ENCODE measurements at regions not wholly inside any gene's neighbourhood (a gene's known extent, or its start where the extent isn't known, plus 50 kb on each side); places are given as distances from the start of the nearest gene placed in this dataset.
"Not testable (repeated sequence)": the region's sequence is repeated elsewhere in the genome, so short reads cannot be mapped to it uniquely, and the experiment has no call there.

- no peak for DNase-seq (ENCODE audit: low spot score)
Measured at GRCh38 chr13:74747186-74747955, 613.2 kb upstream of the KLF12 start.

DNA sequence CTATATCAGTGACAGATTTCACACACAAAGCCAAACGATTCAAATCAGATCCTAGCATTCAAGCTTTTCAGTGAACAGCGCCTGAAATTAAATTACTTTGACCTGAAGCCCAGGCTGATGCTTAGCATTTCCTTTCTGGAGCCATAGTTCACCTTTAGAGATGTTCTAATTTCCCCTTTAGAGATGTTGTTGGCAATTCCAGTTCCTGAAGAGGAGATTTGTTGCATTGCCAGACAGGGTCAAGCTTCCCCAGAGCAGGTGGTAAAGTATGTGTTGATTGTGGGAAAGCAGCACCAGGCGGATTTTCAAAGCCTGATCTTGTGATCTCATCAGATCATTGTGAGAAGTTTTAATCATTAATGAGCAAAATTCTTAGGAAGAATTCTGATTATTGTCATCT is 609.8 kb upstream of the KLF12 start:
- no peak for DNase-seq (ENCODE audit: low spot score)

- DNase-seq (ENCODE audit: low spot score) = no peak
Measured at GRCh38 chr13:74741732-74742131, 607.5 kb upstream of the KLF12 start.

DNA sequence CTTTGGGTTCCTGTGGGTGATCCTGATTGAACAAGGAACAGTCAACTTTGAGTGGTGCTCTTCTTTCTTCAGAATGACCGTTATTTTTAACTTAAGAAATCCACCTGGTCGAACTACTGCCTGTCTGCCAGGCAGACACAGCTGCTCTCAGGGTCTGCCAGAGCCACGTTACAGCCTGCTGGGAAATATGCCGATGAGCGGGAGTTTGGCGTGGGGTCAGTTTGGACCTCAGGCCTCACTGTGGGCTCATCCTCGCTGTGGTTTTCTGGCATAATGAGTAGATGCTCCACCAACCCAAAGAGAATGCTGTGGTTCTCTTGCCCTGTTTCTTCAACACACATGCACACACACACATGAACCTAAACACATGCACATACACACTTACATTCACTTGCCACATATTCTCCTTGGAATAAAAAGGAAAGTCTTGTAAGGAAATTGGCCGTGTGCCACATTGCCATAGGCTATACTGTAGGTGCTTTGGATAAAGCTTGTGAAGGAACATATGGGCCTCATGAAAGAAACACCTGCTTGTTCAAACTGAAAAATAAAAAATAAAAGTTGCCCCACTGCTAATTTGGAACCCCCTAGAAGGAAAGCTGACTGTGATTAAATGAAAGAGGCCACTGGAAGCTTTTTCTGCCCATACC is 598.7 kb upstream of the KLF12 start:
- DNase-seq (ENCODE audit: low spot score) = no peak

DNA sequence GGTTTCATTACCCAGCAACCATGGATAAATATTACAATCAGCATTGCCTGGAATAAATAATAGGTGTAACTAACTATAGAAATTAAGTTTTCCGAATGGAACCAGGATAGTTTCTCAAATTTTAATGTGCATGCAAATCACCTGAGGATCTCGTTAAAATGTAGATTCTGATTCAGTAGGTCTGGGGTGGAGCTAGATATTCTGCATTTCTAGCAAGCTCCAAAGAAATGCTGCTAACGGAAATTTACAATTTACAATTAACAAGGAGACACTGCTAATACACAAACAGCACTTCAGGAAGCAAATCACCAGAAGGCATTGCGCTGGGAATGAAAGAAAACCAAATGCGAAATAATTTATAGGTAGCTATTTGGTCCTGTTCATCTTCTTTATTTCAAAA is 597.5 kb upstream of the KLF12 start:
- DNase-seq (ENCODE audit: low spot score) = no peak

- DNase-seq (ENCODE audit: low spot score) = no peak
Measured at GRCh38 chr13:74730556-74731331, 596.5 kb upstream of the KLF12 start.

GRCh38 chr13:74726206-74726605 is 592.0 kb upstream of the KLF12 start:
- DNase-seq (ENCODE audit: low spot score) = no peak

DNA sequence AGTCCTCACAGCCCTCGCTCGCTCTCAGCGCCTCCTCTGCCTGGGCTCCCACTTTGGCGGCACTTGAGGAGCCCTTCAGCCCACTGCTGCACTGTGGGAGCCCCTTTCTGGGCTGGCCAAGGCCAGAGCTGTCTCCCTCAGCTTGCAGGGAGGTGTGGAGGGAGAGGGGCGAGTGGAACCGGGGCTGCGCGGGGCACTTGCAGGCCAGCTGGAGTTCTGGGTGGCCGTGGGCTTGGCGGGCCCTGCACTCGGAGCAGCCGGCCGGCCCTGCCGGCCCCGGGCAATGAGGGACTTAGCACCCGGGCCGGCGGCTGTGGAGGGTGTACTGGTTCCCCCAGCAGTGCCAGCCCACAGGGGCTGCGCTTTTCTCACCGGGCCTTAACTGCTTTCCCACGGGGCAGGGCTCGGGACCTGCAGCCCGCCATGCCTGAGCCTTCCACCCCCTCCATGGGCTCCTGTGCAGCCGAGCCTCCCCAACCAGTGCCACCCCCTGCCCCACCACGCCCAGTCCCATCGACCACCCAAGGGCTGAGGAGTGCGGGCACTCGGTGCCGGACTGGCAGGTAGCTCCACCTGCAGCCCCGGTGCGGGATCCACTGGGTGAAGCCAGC is 584.1 kb upstream of the KLF12 start:
- not testable (repeated sequence) for DNase-seq (ENCODE audit: low spot score)

- no peak for DNase-seq (ENCODE audit: low spot score)
Measured at GRCh38 chr13:74715718-74716117, 581.5 kb upstream of the KLF12 start.

DNA sequence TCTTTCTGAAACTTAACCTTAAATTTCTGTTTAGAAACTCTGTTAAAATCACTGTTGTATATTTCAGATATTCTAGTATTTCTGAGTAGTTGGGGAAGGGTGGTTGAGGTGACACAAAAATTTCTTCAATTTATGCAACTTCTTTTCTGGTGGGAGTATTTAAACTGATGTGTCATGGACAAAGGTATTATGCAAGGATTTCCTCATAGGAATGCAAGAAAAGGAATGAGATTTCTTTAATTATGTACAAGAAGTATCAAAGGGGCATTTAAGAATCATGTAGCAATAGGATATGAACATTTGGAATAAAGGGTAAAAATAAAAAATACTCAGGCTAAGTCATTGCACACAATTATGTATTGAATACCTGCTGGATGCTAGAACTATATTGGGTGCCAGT is 575.8 kb upstream of the KLF12 start:
- DNase-seq (ENCODE audit: low spot score) = no peak

DNA sequence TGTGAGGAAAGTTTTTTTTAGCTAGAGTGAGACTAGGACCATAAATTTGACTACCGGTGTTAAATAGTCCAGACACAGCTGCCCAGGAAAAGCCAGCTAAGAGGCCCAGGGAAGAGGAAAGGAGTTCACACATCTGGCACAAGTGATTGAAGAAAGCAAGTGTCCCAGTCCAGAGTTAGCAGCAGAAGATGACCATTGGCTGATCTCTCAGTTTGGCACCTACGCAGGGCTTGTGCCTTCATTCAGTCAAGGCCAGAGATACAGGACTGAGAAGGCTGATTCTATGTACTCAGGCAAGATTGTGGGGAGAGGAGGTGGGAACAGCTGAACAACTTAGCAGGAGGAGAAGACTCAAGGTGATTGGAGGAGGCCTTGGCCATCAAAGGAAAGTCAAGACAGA is 575.0 kb upstream of the KLF12 start:
- DNase-seq (ENCODE audit: low spot score) = no peak

DNA sequence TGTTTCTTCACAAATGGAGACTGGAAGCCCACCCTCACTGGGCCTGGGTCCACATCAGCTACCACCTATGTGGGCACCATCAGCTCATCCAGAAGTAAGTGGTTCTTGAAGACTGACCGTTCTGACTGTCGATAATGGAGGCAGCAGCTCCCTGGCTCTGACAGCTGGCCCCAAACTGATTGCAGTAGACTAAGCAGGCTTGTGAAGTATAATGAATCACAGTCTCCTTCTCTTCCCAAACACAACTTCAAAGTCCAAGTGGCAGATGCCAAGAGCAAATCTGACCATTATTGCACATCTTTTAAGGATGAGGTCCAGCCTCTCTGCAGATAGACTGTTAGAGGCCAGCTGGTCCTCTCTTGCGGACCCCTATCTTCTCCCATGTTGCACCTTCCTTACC is 574.4 kb upstream of the KLF12 start:
- no peak for DNase-seq (ENCODE audit: low spot score)

GRCh38 chr13:74707291-74707690 is 573.1 kb upstream of the KLF12 start:
- DNase-seq (ENCODE audit: low spot score) = no peak

DNA sequence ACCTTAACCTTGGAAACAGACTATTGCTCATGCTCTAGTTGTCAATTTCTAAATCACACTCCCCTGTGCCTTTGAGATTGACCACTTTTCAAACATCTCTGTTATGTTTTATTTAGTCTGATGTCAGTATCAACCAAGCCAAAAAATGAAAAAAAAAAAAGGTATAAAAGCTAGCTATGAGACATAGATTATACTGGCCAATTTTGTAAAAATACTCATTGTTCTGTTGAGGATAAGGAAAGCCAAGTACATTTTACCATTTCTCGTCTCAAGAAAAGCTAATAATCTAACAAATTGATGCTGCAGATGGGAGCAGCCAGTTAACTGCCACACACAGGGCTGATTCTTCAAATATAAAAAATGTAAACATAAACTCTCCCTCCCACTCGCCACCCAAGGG is 572.6 kb upstream of the KLF12 start:
- DNase-seq (ENCODE audit: low spot score) = no peak

DNA sequence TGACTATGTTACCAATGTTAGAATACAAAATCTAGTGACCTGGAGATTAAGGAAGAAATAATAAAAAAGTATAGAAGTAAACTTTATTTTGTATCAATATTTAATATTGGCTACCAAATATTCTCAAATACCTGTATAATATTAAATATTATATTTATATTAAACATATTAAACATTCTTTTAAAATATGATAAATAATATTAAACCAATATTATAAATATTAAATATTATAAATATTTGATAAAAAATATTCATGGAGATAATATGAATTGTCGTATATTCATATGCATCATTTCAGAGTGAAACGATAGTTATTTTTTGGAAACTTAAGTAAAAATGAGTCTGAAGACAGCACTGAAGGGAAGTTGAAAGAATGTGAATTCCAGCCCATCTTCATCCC is 571.2 kb upstream of the KLF12 start:
- DNase-seq (ENCODE audit: low spot score) = no peak

GRCh38 chr13:74703855-74704387 is 569.7 kb upstream of the KLF12 start:
- no peak for DNase-seq (ENCODE audit: low spot score)

DNA sequence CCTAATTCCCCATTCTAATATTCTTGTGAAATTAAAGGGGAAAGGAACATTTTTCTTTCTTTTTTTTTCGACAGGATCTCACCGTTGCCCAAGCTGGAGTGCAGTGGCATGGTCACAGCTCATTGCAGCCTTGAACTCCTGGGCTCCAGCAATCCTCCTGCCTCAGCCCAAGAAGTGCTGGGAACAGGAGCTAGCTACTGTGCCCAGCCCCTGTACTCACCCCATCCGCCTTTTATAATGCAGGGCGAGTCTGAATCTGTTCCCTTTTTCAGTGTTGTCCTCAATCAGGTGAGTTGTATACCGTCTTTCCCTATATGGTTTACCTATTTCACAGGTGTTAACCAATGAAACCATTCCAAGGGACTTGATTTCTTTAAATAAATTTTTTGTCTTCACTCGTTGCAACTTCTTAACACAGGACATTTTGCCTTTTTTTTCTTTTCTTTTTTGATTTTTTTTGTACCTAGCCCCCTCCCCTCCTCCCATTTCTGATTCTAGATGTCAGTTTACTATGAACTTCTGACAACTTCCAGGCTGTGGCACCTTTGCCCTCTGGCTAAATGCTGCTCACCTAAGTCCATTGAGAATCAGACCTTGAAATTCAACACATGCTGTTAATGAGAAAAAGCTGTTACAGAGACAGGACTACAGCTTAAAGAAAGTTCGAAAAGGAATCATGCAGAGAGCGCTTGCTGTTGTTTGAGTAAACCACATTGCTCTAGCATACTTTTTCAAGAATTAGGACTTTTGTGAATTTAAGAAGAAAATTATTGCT is 562.1 kb upstream of the KLF12 start:
- DNase-seq (ENCODE audit: low spot score) = no peak

DNA sequence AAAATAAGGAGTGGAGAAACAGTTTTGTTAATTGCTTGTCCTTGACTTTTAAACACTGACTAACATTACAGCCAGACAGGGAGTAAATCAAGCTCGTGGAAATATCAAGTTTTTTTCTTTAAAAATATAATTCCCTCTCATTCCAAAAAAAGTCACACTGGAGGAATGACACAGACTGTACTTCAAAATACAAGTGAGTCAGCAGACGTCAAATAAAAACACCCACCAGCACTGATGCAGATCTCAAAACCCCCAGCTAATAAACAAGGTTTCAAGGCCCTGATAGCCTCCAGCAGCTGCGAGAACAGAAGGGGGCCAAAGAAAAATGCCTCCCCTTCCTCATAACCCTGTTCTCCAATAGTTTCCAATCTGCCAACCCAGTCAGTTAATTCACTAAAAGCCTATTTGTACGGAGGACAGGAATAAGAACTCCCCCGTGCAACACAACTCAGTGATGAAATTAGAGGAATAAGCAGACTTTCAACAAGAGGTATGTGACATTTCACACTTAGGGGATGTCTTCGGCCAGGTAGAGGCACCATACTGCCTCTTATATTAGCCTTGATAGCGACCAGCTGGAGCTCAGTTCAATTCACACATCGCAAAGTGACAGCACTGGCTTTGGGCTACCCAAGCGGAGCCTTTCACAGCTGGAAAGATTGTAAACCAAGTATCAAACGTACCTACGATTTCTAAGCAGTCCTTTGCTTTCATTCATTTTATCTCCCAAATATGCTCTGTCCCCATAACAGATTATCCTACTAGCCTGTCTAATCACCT is 561.0 kb upstream of the KLF12 start:
- no peak for DNase-seq (ENCODE audit: low spot score)

DNA sequence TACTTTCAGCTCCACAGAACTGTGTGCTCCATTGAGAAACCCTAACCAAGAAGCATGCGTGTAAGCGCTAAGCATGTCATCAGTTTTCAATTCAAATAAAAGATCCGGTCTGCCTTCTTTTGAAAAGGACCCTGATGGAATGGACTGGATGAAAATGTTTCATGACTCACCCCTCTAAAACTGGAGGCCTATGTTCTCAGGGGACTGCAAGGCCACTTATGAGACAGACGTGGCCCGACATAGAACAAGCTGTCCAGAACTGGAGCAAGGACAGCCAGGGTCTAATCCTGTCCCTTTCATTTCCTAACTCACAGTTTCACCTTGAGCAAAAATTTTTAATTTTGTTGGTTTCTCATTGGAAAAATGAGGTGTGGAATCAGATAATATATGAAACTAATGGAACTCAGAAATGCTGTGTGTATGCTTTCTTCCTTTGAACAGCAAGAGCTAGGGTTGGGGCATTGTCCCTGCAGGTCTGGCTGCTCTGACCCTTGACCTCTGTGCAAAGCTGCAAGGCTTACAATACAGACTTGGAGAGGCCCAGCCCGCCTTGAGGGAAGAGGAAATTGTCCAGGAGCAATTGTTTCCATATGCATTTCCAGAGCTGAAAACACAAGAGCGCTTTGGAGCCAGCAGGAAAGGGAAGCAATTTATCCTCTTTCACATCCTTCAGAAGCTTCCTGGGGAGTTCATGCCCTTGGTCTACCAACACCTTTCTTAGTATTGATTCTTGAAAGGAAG is 553.4 kb upstream of the KLF12 start:
- no peak for DNase-seq (ENCODE audit: low spot score)
